T-helper 1 cell treated with Interleukin-12 subunit alpha and Interleukin-12 subunit beta and Interleukin-4 antibody, amounts not matched to agents 30 μg/mL and 1 μg/mL, for 36 hours (primary cell): ENCODE measurements at regions not wholly inside any gene's neighbourhood (a gene's known extent, or its start where the extent isn't known, plus 50 kb on each side); places are given as distances from the start of the nearest gene placed in this dataset.

Experiments used
- H3K27ac Mint-ChIP-seq: one replicate; pipeline ENCODE4 v1.8.0; 2021; ENCODE audit warnings: mild to moderate bottlenecking, mixed read lengths
- H3K27me3 Mint-ChIP-seq: one replicate; pipeline ENCODE4 v1.8.0; 2021; ENCODE audit warnings: low read depth, mixed read lengths
- H3K36me3 Mint-ChIP-seq: one replicate; pipeline ENCODE4 v1.8.0; 2021; ENCODE audit warnings: low read depth, mixed read lengths
- H3K4me1 Mint-ChIP-seq: one replicate; pipeline ENCODE4 v1.8.0; 2021; ENCODE audit warnings: low read depth, mixed read lengths
- H3K4me3 Mint-ChIP-seq: one replicate; pipeline ENCODE4 v1.8.0; 2021; ENCODE audit warnings: mild to moderate bottlenecking, moderate library complexity, mixed read lengths
- H3K9me3 Mint-ChIP-seq: one replicate; pipeline ENCODE4 v1.8.0; 2021; ENCODE audit warnings: mixed read lengths

DNA sequence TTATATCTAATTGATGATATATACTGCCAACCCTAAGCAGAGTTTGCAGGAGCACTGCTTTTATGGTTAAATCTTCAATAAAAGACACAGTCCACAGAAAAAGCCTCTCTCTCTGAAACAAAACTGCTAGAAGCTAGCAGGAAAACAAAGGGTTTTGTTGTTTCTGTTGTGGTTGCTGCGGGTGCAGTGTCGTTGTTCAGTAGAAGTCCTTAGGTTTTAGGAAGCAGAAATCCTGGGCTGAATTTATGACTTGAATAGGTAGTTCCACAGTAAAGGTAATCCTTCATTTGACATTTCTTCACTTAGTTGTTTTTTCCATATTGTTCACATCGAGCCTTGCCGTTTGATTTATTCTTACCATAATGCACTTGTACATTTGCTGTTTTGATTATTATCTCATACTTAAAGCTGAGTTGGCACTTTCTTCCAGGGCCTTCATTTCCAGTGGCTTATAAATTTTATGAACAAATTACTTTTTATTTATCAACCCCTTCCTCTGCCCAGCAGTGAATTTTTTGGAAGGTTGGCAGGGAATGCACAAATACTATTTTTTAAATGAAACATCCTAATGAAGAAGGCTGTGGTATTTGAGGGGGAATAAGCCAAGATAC, 209.6 kb upstream of the SLC30A5 start:
- no peak overlapping the region for H3K4me3 Mint-ChIP-seq
- H3K4me1 Mint-ChIP-seq = peaks cover 17% of the 10 kb centered on the region
- no peaks in the 10 kb centered on the region for H3K27me3 Mint-ChIP-seq
- H3K36me3 Mint-ChIP-seq = no peaks in the 10 kb centered on the region
- no peak overlapping the region for H3K27ac Mint-ChIP-seq
- H3K9me3 Mint-ChIP-seq = no peaks in the 10 kb centered on the region

DNA sequence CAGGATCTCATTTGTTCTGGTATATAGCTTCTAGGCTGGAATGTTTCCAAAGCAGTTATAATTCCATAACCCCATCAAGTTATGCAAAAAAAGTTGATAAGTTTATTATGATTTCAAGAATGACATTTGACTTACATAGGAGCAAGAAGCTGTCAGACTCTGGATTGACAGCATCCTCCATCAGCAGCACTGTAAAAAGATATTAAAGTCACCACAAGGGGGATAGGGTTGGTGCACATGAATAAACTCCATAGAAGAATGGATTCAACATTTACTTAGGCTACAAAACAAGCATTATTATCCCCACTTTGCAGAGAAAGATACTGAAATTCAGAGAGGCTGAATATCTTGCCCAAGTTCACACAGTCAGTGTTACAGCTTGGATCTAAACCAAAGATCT, 208.9 kb upstream of the SLC30A5 start:
- Mint-ChIP-seq H3K9me3 (no peaks in the 10 kb centered on the region), H3K27ac (no peak overlapping the region), H3K27me3 (no peaks in the 10 kb centered on the region), H3K4me1 (peaks cover 17% of the 10 kb centered on the region), H3K36me3 (no peaks in the 10 kb centered on the region), H3K4me3 (no peak overlapping the region)

DNA sequence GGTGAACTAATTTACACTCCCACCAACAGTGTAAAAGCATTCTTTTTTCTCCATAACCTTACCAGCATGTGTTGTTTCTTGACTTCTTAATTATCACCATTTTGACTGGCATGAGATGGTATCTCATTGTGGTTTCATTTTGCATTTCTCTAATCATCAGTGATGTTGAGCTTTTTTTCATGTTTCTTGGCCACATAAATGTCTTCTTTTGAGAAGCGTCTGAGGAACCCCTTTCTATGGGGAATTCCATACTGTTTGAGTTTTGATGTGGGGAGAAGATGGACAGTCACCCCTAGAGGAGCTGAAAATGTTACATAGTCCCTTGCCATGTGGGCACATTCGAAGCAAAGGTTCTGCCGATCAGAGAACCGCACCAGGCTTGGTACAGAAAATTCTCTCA, 207.0 kb upstream of the SLC30A5 start:
- H3K4me3 Mint-ChIP-seq = no peak overlapping the region
- H3K36me3 Mint-ChIP-seq = no peaks in the 10 kb centered on the region
- no peaks in the 10 kb centered on the region for H3K27me3 Mint-ChIP-seq
- H3K27ac Mint-ChIP-seq = no peak overlapping the region
- no peaks in the 10 kb centered on the region for H3K9me3 Mint-ChIP-seq
- H3K4me1 Mint-ChIP-seq = peaks cover 29% of the 10 kb centered on the region

DNA sequence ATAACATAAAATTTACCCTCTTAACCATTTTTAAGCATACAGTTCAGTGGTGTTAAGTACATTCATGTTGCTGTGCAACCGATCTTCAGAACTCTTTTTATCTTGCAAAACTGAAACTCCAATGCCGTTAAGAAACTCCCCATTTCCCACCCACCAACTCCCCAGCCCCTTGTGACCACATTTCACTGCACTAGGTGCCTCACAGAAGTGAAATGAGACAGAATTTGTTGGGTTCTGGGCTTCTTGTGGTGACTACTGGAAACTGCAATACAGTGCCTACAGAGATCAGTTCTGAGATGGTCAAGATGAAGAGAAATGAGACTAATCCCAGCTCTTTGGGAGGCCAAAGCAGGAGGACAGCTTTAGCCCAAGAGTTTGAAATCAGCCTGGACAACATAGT, 202.1 kb upstream of the SLC30A5 start:
- Mint-ChIP-seq H3K27me3 (no peaks in the 10 kb centered on the region), H3K4me3 (peak overlapping the region; percentile 13), H3K9me3 (peaks cover 3% of the 10 kb centered on the region), H3K36me3 (no peaks in the 10 kb centered on the region), H3K4me1 (peaks cover 33% of the 10 kb centered on the region), H3K27ac (peak overlapping the region; percentile 62)

DNA sequence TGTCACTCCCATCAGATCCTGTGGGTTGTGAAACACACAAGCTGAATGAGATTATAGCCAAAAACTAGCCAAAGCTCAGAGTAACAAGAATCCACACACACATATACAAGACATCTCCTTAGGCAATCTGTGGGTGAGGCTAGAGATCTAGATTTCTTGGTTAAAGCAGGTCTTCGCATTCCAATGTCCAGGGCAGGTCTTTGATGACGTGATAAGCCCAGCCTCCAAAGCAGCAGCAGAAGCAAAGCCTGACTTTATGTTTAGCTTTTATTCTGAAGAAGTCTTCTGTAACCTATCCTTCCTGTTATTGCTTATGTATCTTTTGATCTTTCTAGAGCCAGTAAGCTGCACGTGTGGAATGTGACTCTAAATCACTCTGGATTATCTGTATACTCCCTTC, 199.1 kb upstream of the SLC30A5 start:
- no peaks in the 10 kb centered on the region for H3K27me3 Mint-ChIP-seq
- no peaks in the 10 kb centered on the region for H3K36me3 Mint-ChIP-seq
- peak overlapping the region; percentile 21 for H3K27ac Mint-ChIP-seq
- H3K9me3 Mint-ChIP-seq = peaks cover 3% of the 10 kb centered on the region
- H3K4me3 Mint-ChIP-seq = no peak overlapping the region
- peaks cover 29% of the 10 kb centered on the region for H3K4me1 Mint-ChIP-seq

DNA sequence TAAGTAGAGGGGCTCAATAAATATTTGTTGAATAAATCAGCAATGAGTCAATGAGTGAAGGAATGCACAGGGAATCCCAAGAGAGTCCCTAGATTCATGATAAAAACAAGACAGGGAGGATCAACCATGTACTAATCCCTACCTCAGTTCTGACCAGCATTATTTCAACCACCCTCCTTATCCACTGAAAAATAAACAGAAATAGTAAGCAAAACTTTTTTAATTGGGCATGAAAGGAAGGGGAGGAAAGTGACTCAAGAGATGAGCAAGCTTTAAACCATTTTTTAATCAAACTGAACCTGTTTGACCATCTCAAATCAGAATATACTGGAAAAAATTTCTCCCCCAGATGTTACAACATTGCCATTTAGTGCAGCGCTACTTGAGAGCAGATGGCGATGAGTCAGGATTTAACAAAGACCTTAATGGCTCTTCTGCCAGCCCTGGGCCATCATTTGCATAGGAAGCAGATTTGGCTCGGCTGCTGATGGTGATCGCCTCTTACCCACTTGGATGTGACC, 194.8 kb upstream of the SLC30A5 start:
- Mint-ChIP-seq H3K9me3 (no peaks in the 10 kb centered on the region), H3K27me3 (no peaks in the 10 kb centered on the region), H3K4me1 (peaks cover 11% of the 10 kb centered on the region), H3K4me3 (no peak overlapping the region), H3K36me3 (no peaks in the 10 kb centered on the region), H3K27ac (no peak overlapping the region)

DNA sequence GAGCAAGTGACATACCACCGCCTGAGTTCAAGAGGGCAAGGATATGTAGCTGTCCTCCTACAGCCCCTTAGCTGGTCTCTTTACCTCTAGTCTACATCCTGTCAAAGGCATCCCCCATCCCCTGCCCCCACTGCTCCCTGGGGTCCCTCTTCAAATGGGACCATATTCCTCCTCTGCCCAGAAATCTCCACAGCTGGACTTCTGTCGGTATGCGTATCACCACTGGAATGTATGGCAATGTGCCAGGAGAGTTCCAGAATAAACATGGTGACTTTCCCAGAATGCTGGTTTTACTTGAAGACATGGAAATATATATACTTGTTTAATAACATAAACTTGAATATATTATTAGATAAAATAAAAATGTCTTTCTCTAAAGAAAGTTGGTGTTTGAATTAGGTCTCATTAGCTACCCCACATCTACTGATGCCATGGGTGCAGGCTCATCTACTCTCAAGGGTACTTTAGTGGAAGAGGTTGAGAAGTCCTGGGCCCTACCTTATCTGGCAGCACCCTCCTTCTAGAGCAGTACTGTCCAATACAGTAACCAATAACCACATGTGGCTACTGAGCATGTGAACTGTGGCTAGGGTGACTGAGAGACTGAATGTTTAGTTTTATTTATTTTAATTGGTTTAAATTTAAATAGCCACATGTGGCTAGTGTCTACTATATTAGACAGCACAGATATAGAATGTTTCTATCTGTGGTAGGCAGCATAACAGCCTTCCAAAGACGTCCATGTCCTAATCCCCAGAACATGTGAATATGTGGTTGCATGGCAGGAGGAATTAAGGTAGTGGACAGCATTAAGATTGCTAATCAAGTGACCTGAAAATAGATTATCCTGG, 181.7 kb upstream of the SLC30A5 start:
- Mint-ChIP-seq H3K27ac (no peak overlapping the region), H3K9me3 (peaks cover 3% of the 10 kb centered on the region), H3K27me3 (no peaks in the 10 kb centered on the region), H3K36me3 (no peaks in the 10 kb centered on the region), H3K4me3 (no peak overlapping the region), H3K4me1 (no peaks in the 10 kb centered on the region)

DNA sequence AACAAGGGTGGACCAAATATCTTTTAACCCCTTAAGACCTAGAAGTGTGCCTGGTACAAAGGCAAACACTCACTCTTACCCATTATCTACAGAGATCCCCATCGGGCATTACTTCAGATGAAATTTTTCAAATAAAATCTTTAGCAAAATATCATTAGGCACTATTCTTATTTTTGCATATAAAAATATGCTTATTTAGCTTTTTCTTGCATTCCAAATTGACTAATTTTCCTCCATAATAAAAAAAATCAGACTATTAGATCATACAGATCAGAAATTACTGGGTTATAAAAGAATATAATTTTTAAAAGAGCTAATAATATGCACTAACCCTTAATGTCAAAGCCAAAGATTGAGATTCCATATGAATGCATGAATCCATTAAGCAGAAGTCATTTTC, 178.7 kb upstream of the SLC30A5 start:
- H3K27ac Mint-ChIP-seq = no peak overlapping the region
- H3K4me1 Mint-ChIP-seq = no peaks in the 10 kb centered on the region
- H3K9me3 Mint-ChIP-seq = peaks cover 11% of the 10 kb centered on the region
- H3K27me3 Mint-ChIP-seq = no peaks in the 10 kb centered on the region
- H3K4me3 Mint-ChIP-seq = no peak overlapping the region
- no peaks in the 10 kb centered on the region for H3K36me3 Mint-ChIP-seq

DNA sequence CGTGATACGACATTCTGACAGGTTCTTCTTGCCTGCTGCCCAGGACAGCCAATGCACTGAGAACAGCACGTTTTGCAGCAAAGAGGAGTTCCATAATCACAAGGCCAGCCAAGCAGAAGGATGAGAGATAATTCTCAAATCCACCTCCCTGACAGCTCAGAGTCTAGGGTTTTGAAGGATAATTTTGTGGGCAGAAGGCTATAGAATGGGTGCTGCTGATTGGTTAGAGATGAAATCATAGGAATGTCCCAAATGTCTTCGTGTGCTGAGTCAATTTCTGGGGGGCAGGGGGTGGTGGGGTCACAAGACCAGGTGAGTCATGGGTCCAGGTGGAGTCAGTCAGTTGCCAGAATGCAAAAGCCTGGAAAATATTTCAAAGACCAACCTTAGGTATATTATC, 175.5 kb upstream of the SLC30A5 start:
- Mint-ChIP-seq H3K27ac (no peak overlapping the region), H3K36me3 (no peaks in the 10 kb centered on the region), H3K4me3 (no peak overlapping the region), H3K27me3 (no peaks in the 10 kb centered on the region), H3K4me1 (no peaks in the 10 kb centered on the region), H3K9me3 (peaks cover 17% of the 10 kb centered on the region)

DNA sequence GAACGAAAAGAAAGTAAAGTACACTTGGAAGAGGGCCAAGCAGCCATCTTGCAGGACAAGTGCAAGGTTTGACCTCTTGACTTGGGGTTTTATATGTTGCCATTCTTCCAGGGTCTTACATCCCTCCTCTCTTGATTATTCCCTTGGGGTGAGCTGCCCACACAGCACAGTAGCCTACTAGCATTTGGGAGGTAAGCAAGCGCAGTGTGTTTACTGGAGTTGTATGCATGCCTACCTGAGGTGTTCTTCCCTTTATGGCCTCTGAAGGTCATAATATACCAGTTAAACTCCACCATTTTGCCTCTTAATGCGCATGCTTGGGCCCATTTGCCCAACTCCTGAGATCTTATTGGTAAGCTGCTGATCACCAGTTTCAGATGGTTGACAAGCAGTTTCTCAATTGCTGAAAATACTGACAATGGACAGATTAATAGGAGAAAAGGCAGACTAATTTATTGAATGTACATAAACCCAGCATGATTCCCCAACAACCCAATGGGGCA, 173.8 kb upstream of the SLC30A5 start:
- Mint-ChIP-seq H3K27ac (no peak overlapping the region), H3K4me3 (no peak overlapping the region), H3K36me3 (no peaks in the 10 kb centered on the region), H3K4me1 (no peaks in the 10 kb centered on the region), H3K9me3 (peaks cover 17% of the 10 kb centered on the region), H3K27me3 (no peaks in the 10 kb centered on the region)

DNA sequence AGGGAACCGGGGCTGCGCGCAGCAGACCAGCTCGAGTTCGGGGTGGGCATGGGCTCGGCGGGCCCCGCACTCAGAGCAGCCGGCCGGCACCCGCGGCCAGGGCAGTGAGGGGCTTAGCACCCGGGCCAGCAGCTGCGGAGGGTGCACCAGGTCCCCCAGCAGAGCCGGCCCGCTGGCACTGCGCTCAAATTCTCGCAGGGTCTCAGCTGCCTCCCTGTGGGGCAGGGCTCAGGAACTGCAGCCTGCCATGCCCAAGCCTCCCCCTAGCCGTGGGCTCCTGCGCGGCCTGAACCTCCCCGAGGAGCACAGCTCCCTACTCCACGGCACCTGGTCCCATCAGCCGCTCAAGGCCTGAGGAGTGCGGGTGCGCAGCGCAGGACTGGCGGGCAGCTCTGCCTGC, 172.9 kb upstream of the SLC30A5 start:
- no peaks in the 10 kb centered on the region for H3K27me3 Mint-ChIP-seq
- H3K4me1 Mint-ChIP-seq = no peaks in the 10 kb centered on the region
- peaks cover 17% of the 10 kb centered on the region for H3K9me3 Mint-ChIP-seq
- H3K4me3 Mint-ChIP-seq = no peak overlapping the region
- H3K27ac Mint-ChIP-seq = no peak overlapping the region
- H3K36me3 Mint-ChIP-seq = no peaks in the 10 kb centered on the region

DNA sequence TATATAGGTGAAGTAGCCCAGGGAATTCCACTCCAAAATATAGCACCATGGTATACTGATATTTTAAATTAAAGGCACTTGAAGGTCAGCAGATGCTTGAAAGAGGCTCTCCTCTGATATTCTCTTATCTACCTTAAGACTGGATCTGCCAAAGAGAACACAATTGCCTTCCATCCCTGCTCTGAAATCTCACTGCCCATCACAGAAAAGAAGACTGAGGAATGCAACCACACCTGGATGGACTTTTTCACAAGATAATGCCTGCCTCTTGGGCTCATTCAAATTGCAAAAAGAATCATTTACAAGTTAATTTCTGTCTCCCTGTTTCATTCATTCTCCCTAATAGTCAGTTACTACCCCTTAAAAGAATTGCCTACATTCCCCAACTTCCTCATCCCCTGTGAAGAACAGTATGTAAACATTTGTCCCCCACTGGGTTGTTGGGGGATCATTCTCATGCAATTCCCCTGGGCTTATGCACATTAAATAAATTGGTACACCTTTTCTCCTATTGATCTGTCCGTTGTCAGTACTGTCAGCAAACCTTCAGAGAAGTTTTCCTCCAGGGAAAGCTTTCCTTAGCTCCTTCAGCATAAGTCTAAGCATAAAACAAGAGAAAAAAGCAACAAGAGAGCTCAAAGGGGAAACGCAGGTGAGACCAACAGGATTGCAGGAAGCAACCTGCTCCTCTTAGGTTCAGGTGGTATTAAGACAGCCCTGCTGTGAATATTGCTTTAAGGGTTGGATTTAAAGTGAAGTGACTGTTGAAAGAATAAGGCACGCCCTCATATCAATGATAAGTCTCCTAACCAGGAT, 171.4 kb upstream of the SLC30A5 start:
- no peaks in the 10 kb centered on the region for H3K36me3 Mint-ChIP-seq
- H3K4me3 Mint-ChIP-seq = no peak overlapping the region
- H3K27me3 Mint-ChIP-seq = no peaks in the 10 kb centered on the region
- no peaks in the 10 kb centered on the region for H3K4me1 Mint-ChIP-seq
- H3K27ac Mint-ChIP-seq = no peak overlapping the region
- H3K9me3 Mint-ChIP-seq = peaks cover 11% of the 10 kb centered on the region

DNA sequence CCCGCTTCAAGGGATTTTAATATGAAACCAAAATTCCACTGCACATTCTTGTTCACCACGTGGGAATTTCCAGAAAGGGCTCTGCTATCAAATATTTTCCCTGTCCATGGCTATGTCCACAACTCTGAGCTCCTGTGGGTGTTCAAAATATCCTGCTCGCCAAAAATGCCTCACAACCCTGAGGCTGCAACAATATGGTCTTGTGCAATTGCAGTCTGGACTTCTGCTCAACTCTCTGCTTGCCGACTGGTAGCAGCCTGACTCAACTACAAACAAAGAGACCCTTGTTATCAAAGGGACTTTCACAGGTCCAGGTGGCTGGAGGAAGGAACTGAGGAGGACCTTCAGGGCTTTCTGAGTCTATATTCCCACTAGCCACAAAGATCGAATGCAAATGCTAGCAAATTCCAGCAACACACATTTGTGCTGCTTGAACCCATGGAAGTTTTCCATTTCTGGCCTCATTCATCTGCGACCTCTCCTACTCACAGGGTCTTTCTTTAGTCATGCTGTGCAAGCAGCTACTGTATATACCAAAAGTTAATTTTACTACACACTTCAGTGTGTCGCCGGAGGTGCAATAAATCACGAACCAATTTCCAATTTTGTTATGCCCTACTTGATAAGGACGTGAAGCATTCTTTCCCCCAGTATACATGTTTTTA, 169.2 kb upstream of the SLC30A5 start:
- Mint-ChIP-seq H3K4me1 (no peaks in the 10 kb centered on the region), H3K9me3 (peaks cover 10% of the 10 kb centered on the region), H3K36me3 (no peaks in the 10 kb centered on the region), H3K27ac (no peak overlapping the region), H3K4me3 (no peak overlapping the region), H3K27me3 (no peaks in the 10 kb centered on the region)

DNA sequence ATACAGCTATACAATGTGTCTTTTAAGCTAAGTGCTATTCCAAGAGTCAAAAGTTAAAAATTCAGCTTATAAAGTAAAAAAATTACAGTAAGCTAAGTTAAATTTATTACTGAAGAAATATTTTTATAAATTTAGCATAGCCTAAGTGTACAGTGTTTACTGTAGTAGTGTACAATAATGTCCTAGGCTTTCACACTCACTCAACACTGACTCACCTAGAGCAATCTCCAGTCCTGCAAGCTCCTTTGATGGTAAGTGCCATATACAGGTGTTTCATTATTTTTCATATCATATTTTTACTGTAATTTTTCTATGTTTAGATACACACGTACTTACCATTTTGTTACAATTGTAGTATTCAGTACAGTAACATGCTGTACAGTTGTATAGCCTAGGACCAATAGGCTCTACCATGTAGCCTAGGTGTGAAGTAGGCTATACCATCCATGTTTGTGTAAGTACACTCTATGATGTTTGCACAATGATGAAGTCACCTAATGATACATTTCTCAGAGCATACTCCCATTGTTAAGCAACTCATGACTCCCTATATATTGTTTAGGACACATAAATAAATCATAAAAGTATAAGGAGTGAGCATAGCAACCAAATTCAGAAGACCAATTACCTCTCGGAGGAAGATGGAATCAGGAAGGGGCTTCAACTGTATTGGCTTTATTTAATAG, 165.1 kb upstream of the SLC30A5 start:
- H3K27me3 Mint-ChIP-seq = no peaks in the 10 kb centered on the region
- H3K36me3 Mint-ChIP-seq = no peaks in the 10 kb centered on the region
- H3K9me3 Mint-ChIP-seq = peaks cover 29% of the 10 kb centered on the region
- H3K27ac Mint-ChIP-seq = no peak overlapping the region
- H3K4me3 Mint-ChIP-seq = no peak overlapping the region
- H3K4me1 Mint-ChIP-seq = no peaks in the 10 kb centered on the region
